ENCODE measurements at regions not wholly inside any gene's neighbourhood (a gene's known extent, or its start where the extent isn't known, plus 50 kb on each side); places are given as distances from the start of the nearest gene placed in this dataset.

GRCh38 chr12:31210541-31210940, 115.4 kb downstream of the SINHCAF start:
- Histone ChIP-seq H3F3A (ENCODE audit: insufficient read depth, low read depth) (no peaks in the 10 kb centered on the region), H3K27ac (no peak overlapping the region), H2AFZ (no peak overlapping the region), H3K79me2 (ENCODE audit: low read depth) (no peaks in the 10 kb centered on the region), H3K9me2 (ENCODE audit: insufficient read depth) (no peaks in the 10 kb centered on the region), H3K4me1 (replicated peaks; ENCODE audit: insufficient read depth) (peaks cover 8% of the 10 kb centered on the region), H3K4me3 (no peak overlapping the region), H3K27me3 (ENCODE audit: insufficient read depth, low read depth) (no peaks in the 10 kb centered on the region), H4K20me1 (ENCODE audit: insufficient read depth) (no peaks in the 10 kb centered on the region), H3K4me2 (no peak overlapping the region), H3K9me3 (ENCODE audit: insufficient read depth, low read depth) (no peaks in the 10 kb centered on the region; the same call in 1 of the 2 replicates), H3K36me3 (ENCODE audit: low read depth) (no peaks in the 10 kb centered on the region)
- intact Hi-C loops (cut with micrococcal nuclease; ENCODE audit: unreplicated experiment) = no loop called here
- DNase-seq = no peak
- CTCF ChIA-PET = no interaction called here
- POLR2A ChIA-PET (ENCODE audit: unreplicated experiment) = interaction anchor here (0.6 kb wide), 1 partner anchor 384 kb away, joined by 3 read pairs; no protein-coding TSS in a partner anchor
- TF ChIP-seq CTCF (conservative IDR thresholded peaks at IDR 0.05) (no peak), EZH2 (IDR thresholded peaks at IDR 0.05; ENCODE audit: low read depth) (no peak)
- no TSS peak for BruUV-seq (replicated peaks)

- Histone ChIP-seq H3K27ac (no peak overlapping the region), H3K4me3 (no peak overlapping the region), H3K36me3 (ENCODE audit: low read depth) (no peaks in the 10 kb centered on the region), H3K9me3 (ENCODE audit: insufficient read depth, low read depth) (no peaks in the 10 kb centered on the region), H3K4me2 (no peak overlapping the region), H2AFZ (no peak overlapping the region), H4K20me1 (ENCODE audit: insufficient read depth) (no peaks in the 10 kb centered on the region), H3K79me2 (ENCODE audit: low read depth) (no peaks in the 10 kb centered on the region), H3F3A (ENCODE audit: insufficient read depth, low read depth) (no peaks in the 10 kb centered on the region), H3K27me3 (ENCODE audit: insufficient read depth, low read depth) (peaks cover 4% of the 10 kb centered on the region; the same call in 1 of the 2 replicates), H3K9me2 (ENCODE audit: insufficient read depth) (no peaks in the 10 kb centered on the region), H3K4me1 (replicated peaks; ENCODE audit: insufficient read depth) (no peaks in the 10 kb centered on the region)
- ChIA-PET POLR2A (ENCODE audit: unreplicated experiment) (no interaction called here), CTCF (no interaction called here)
- BruUV-seq (replicated peaks) = no TSS peak
- no peak for TF ChIP-seq CTCF (conservative IDR thresholded peaks at IDR 0.05)
- TF ChIP-seq EZH2 (IDR thresholded peaks at IDR 0.05; ENCODE audit: low read depth) = no peak
- intact Hi-C loops (cut with micrococcal nuclease; ENCODE audit: unreplicated experiment) = no loop called here
- DNase-seq = no peak
These were observed 111.1 kb downstream of the SINHCAF start for GRCh38 chr12:31214626-31215517.

DNA sequence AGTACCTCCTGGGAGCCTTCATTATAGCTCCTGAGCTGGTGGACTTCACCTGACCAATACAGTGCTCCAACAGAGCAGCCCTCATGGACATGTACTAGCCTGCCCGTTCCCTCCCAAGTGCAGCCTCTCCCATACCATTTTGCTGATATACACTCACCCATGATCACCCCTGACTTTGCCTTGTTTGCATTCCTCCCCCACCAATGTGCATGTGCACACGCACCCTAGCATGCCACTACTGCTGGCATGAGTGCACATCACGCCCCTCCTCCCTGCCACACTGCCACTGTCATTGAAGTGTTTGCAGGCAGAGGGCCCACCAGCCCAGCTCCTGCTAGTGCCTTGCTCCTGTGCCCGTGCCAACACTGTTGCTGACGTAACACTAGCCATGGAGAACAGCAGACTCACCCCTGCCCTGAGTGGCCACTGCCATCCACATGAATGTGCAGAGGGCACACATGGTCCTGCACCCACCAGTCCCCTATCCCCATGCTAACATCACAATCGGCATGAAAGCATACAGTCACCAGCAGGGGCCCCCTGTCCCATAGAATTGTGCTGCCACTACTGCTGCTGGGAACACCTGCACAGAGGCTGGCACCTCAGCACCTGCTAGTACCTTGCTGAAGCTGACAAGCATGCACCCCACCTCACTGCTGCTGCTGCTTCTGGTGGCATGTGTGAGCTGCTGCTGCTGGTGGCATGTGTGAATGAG, 110.3 kb downstream of the SINHCAF start:
- H3K27ac ChIP-seq = no peak overlapping the region
- no peak for TF ChIP-seq EZH2 (IDR thresholded peaks at IDR 0.05; ENCODE audit: low read depth)
- no peak for TF ChIP-seq CTCF (conservative IDR thresholded peaks at IDR 0.05)
- H3K9me2 ChIP-seq (ENCODE audit: insufficient read depth) = no peaks in the 10 kb centered on the region
- intact Hi-C loops (cut with micrococcal nuclease; ENCODE audit: unreplicated experiment) = no loop called here
- H3K4me1 ChIP-seq (replicated peaks; ENCODE audit: insufficient read depth) = no peaks in the 10 kb centered on the region
- DNase-seq = no peak
- no TSS peak for BruUV-seq (replicated peaks)
- no peaks in the 10 kb centered on the region for H4K20me1 ChIP-seq (ENCODE audit: insufficient read depth)
- H2AFZ ChIP-seq = no peak overlapping the region
- no peaks in the 10 kb centered on the region for H3K79me2 ChIP-seq (ENCODE audit: low read depth)
- H3F3A ChIP-seq (ENCODE audit: insufficient read depth, low read depth) = no peaks in the 10 kb centered on the region
- no peak overlapping the region for H3K4me3 ChIP-seq
- no peaks in the 10 kb centered on the region for H3K36me3 ChIP-seq (ENCODE audit: low read depth)
- no peak overlapping the region for H3K4me2 ChIP-seq
- POLR2A ChIA-PET (ENCODE audit: unreplicated experiment) = no interaction called here
- CTCF ChIA-PET = no interaction called here
- H3K27me3 ChIP-seq (ENCODE audit: insufficient read depth, low read depth) = peaks cover 4% of the 10 kb centered on the region
- no peaks in the 10 kb centered on the region for H3K9me3 ChIP-seq (ENCODE audit: insufficient read depth, low read depth)

Data from PC-9 (cell line).